PC-3 (cell line): ENCODE measurements at regions not wholly inside any gene's neighbourhood (a gene's known extent, or its start where the extent isn't known, plus 50 kb on each side); places are given as distances from the start of the nearest gene placed in this dataset.

ENCODE experiments used
- ATAC-seq: fragments of 200-7000 bp; cut with Tn5 transposase; 2 replicates; pipeline ENCODE4 v1.9.1; 2020; ENCODE audit warnings: mild to moderate bottlenecking, moderate library complexity
- BruUV-seq: library from RNA; stranded (reverse); fragments of 400-500 nt; replicated peaks from 2 replicates; lab custom pipeline; 2021; lab: Mats Ljungman, UMichigan
- CTCF ChIA-PET: fragments of 300-600 bp; sonication (Branson Sonifier 250); formaldehyde crosslinking; loops from one replicate; lab custom pipeline; 2022; ENCODE audit warnings: antibody characterized with exemption; lab: Charles Lee
- POLR2A ChIA-PET: fragments of 300-600 bp; sonication (Branson Sonifier 250); formaldehyde crosslinking; loops from one replicate; lab custom pipeline; 2022; ENCODE audit warnings: antibody characterized with exemption; ENCODE audit not compliant: unreplicated experiment; lab: Charles Lee
- DNase-seq: peaks from one replicate; pipeline ENCODE4 v3.0.0-alpha.2; 2015
- H2AFZ ChIP-seq: fragments of 300-600 bp; sonication (generic); 2 replicates; pipeline ENCODE4 v1.6.0; 2016; ENCODE audit warnings: antibody characterized with exemption, low read length
- H3F3A ChIP-seq: fragments of 300-600 bp; sonication (generic); one replicate; pipeline ENCODE4 v1.6.0; 2017; ENCODE audit warnings: antibody characterized with exemption, low read length, control low read depth, mild to moderate bottlenecking; ENCODE audit not compliant: unreplicated experiment
- H3K27ac ChIP-seq: fragments of 300-600 bp; sonication (generic); 2 replicates; pipeline ENCODE4 v1.5.1; 2016; ENCODE audit warnings: mild to moderate bottlenecking, low read length
- H3K27me3 ChIP-seq: fragments of 300-600 bp; sonication (generic); 2 replicates; pipeline ENCODE4 v1.6.1; 2016; ENCODE audit warnings: low read length, mixed read lengths
- H3K36me3 ChIP-seq: fragments of 300-600 bp; sonication (generic); 2 replicates; pipeline ENCODE4 v1.6.1; 2016; ENCODE audit warnings: low read depth, mixed run types, low read length, mixed read lengths
- H3K4me1 ChIP-seq: fragments of 300-600 bp; sonication (generic); 2 replicates; pipeline ENCODE4 v1.5.1; 2016; ENCODE audit warnings: low read length; ENCODE audit not compliant: insufficient read depth
- H3K4me2 ChIP-seq: fragments of 300-600 bp; sonication (generic); 2 replicates; pipeline ENCODE4 v1.6.0; 2016; ENCODE audit warnings: low read length
- H3K4me3 ChIP-seq: fragments of 300-600 bp; sonication (generic); 2 replicates; pipeline ENCODE4 v1.5.1; 2016; ENCODE audit warnings: mild to moderate bottlenecking, low read length, mixed read lengths
- H3K79me2 ChIP-seq: fragments of 300-600 bp; sonication (generic); 2 replicates; pipeline ENCODE4 v1.6.1; 2017; ENCODE audit warnings: low read length, mixed read lengths
- H3K9ac ChIP-seq: fragments of 300-600 bp; sonication (generic); 2 replicates; pipeline ENCODE4 v1.6.0; 2016; ENCODE audit warnings: mild to moderate bottlenecking, low read length
- H3K9me2 ChIP-seq: fragments of 300-600 bp; sonication (generic); replicated peaks from 2 replicates; pipeline ENCODE4 v1.6.1; 2016; ENCODE audit warnings: mixed run types, low read length, mixed read lengths
- H3K9me3 ChIP-seq: fragments of 300-600 bp; sonication (generic); 2 replicates; pipeline ENCODE4 v1.6.1; 2016; ENCODE audit warnings: low read length, mixed read lengths
- H4K20me1 ChIP-seq: fragments of 300-600 bp; sonication (generic); 2 replicates; pipeline ENCODE4 v1.6.1; 2016; ENCODE audit warnings: low read length, mixed read lengths
- CTCF ChIP-seq: fragments of 300-600 bp; sonication (generic); conservative IDR thresholded peaks from 2 replicates; pipeline ENCODE4 v1.5.1; 2017; ENCODE audit warnings: antibody characterized with exemption, low read depth, mild to moderate bottlenecking, low read length
- EZH2 ChIP-seq: fragments of 300-600 bp; sonication (generic); IDR thresholded peaks from one replicate; pipeline ENCODE4 v1.6.1; 2017; ENCODE audit warnings: antibody characterized with exemption, mild to moderate bottlenecking, low read length; ENCODE audit not compliant: unreplicated experiment
- EZH2phosphoT487 ChIP-seq: fragments of 300-600 bp; sonication (generic); IDR thresholded peaks from 2 replicates; pipeline ENCODE4 v1.6.1; 2018; ENCODE audit warnings: mild to moderate bottlenecking, antibody characterized with exemption, low read length, borderline replicate concordance
- intact Hi-C: fragments of 100-400 bp; cut with micrococcal nuclease; formaldehyde crosslinking; loops from 2 replicates; pipeline ENCODE4 v1.9.0; 2023

GRCh38 chr13:112200200-112200599, 133.3 kb downstream of the SOX1 start:
- no peaks in the 10 kb centered on the region for H4K20me1 ChIP-seq
- no peaks in the 10 kb centered on the region for H3K36me3 ChIP-seq
- ChIA-PET POLR2A (no interaction called here), CTCF (no interaction called here)
- no peaks in the 10 kb centered on the region for H3K9me2 ChIP-seq
- DNase-seq: no peak
- no peaks in the 10 kb centered on the region for H3K4me1 ChIP-seq
- BruUV-seq: no TSS peak
- no peak overlapping the region for H3K9ac ChIP-seq
- intact Hi-C loops: no loop called here
- ATAC-seq: no peak
- no peak for TF ChIP-seq CTCF
- TF ChIP-seq EZH2phosphoT487: no peak
- TF ChIP-seq EZH2: no peak
- H3K4me2 ChIP-seq: no peak overlapping the region
- H3K9me3 ChIP-seq: no peaks in the 10 kb centered on the region
- no peak overlapping the region for H3K27ac ChIP-seq
- peaks cover 33% of the 10 kb centered on the region for H3K27me3 ChIP-seq
- no peak overlapping the region for H3K4me3 ChIP-seq
- H3F3A ChIP-seq: no peaks in the 10 kb centered on the region
- no peak overlapping the region for H2AFZ ChIP-seq
- no peaks in the 10 kb centered on the region for H3K79me2 ChIP-seq

GRCh38 chr13:112202266-112202665, 135.3 kb downstream of the SOX1 start:
- no peak for DNase-seq
- CTCF ChIA-PET: no interaction called here
- H3K27me3 ChIP-seq: peaks cover 53% of the 10 kb centered on the region

GRCh38 chr13:112202966-112203365, 136.0 kb downstream of the SOX1 start:
- no peaks in the 10 kb centered on the region for H3K36me3 ChIP-seq
- H3K79me2 ChIP-seq: no peaks in the 10 kb centered on the region
- no peak overlapping the region for H3K9ac ChIP-seq
- no peak overlapping the region for H3K4me2 ChIP-seq
- DNase-seq (no peak), ATAC-seq (no peak)
- H3K4me1 ChIP-seq: no peaks in the 10 kb centered on the region
- no peak for TF ChIP-seq EZH2phosphoT487
- TF ChIP-seq CTCF: no peak
- TF ChIP-seq EZH2: no peak
- BruUV-seq: no TSS peak
- no peak overlapping the region for H2AFZ ChIP-seq
- ChIA-PET POLR2A (no interaction called here), CTCF (no interaction called here)
- no peak overlapping the region for H3K4me3 ChIP-seq
- no peaks in the 10 kb centered on the region for H3K9me3 ChIP-seq
- H4K20me1 ChIP-seq: no peaks in the 10 kb centered on the region
- H3K9me2 ChIP-seq: no peaks in the 10 kb centered on the region
- H3F3A ChIP-seq: no peaks in the 10 kb centered on the region
- peaks cover 60% of the 10 kb centered on the region for H3K27me3 ChIP-seq
- H3K27ac ChIP-seq: no peak overlapping the region
- intact Hi-C loops: no loop called here

More at GRCh38 chr13:112202266-112202665, 135.3 kb downstream of the SOX1 start:
- Histone ChIP-seq H3K79me2 (no peaks in the 10 kb centered on the region), H3K27ac (no peak overlapping the region), H3K4me1 (no peaks in the 10 kb centered on the region), H3K9me3 (no peaks in the 10 kb centered on the region), H3K9me2 (no peaks in the 10 kb centered on the region), H3K9ac (no peak overlapping the region), H4K20me1 (no peaks in the 10 kb centered on the region), H3K4me2 (no peak overlapping the region), H3F3A (no peaks in the 10 kb centered on the region), H2AFZ (no peak overlapping the region), H3K4me3 (no peak overlapping the region), H3K36me3 (no peaks in the 10 kb centered on the region)
- POLR2A ChIA-PET: no interaction called here
- ATAC-seq: no peak
- BruUV-seq: no TSS peak
- TF ChIP-seq EZH2phosphoT487: no peak
- TF ChIP-seq CTCF: no peak
- TF ChIP-seq EZH2: no peak
- intact Hi-C loops: no loop called here
